ENCODE measurements at regions not wholly inside any gene's neighbourhood (a gene's known extent, or its start where the extent isn't known, plus 50 kb on each side); places are given as distances from the start of the nearest gene placed in this dataset.
"Not testable (repeated sequence)": the region's sequence is repeated elsewhere in the genome, so short reads cannot be mapped to it uniquely, and the experiment has no call there.

- DNase-seq (ENCODE audit: low spot score), result no peak
Measured at GRCh38 chr4:123674762-123675465, 278.3 kb downstream of the SPRY1 start.

GRCh38 chr4:123675567-123675966 lies 279.0 kb downstream of the SPRY1 start:
- DNase-seq (ENCODE audit: low spot score), result no peak

GRCh38 chr4:123676071-123676889 lies 279.7 kb downstream of the SPRY1 start:
- DNase-seq (ENCODE audit: low spot score), result no peak

- no peak for DNase-seq (ENCODE audit: low spot score)
Measured at GRCh38 chr4:123676890-123677229, 280.3 kb downstream of the SPRY1 start.

- DNase-seq (ENCODE audit: low spot score), result no peak
Measured at GRCh38 chr4:123682931-123683330, 286.3 kb downstream of the SPRY1 start.

GRCh38 chr4:123684937-123685336 lies 288.3 kb downstream of the SPRY1 start:
- DNase-seq (ENCODE audit: low spot score), result not testable (repeated sequence)

- not testable (repeated sequence) for DNase-seq (ENCODE audit: low spot score)
Measured at GRCh38 chr4:123695531-123695930, 298.9 kb downstream of the SPRY1 start.

- DNase-seq (ENCODE audit: low spot score), result no peak
Measured at GRCh38 chr4:123696687-123697086, 300.1 kb downstream of the SPRY1 start.

GRCh38 chr4:123698556-123698955 lies 302.0 kb downstream of the SPRY1 start:
- DNase-seq (ENCODE audit: low spot score), result no peak

GRCh38 chr4:123699880-123700771 lies 303.5 kb downstream of the SPRY1 start:
- DNase-seq (ENCODE audit: low spot score), result peak; percentile 49

- no peak for DNase-seq (ENCODE audit: low spot score)
Measured at GRCh38 chr4:123701131-123701575, 304.6 kb downstream of the SPRY1 start.

- DNase-seq (ENCODE audit: low spot score), result no peak
Measured at GRCh38 chr4:123705419-123705818, 308.8 kb downstream of the SPRY1 start.

GRCh38 chr4:123706973-123707372 lies 310.4 kb downstream of the SPRY1 start:
- DNase-seq (ENCODE audit: low spot score), result no peak

- no peak for DNase-seq (ENCODE audit: low spot score)
Measured at GRCh38 chr4:123708902-123709301, 312.3 kb downstream of the SPRY1 start.

- DNase-seq (ENCODE audit: low spot score), result no peak
Measured at GRCh38 chr4:123709336-123709735, 312.7 kb downstream of the SPRY1 start.

- no peak for DNase-seq (ENCODE audit: low spot score)
Measured at GRCh38 chr4:123731035-123731434, 334.4 kb downstream of the SPRY1 start.

GRCh38 chr4:123737156-123737555 lies 340.6 kb downstream of the SPRY1 start:
- DNase-seq (ENCODE audit: low spot score), result no peak

- no peak for DNase-seq (ENCODE audit: low spot score)
Measured at GRCh38 chr4:123739806-123740205, 343.2 kb downstream of the SPRY1 start.

GRCh38 chr4:123740236-123740635 lies 343.6 kb downstream of the SPRY1 start:
- no peak for DNase-seq (ENCODE audit: low spot score)

GRCh38 chr4:123741906-123742305 lies 345.3 kb downstream of the SPRY1 start:
- no peak for DNase-seq (ENCODE audit: low spot score)

- no peak for DNase-seq (ENCODE audit: low spot score)
Measured at GRCh38 chr4:123743848-123744247, 347.3 kb downstream of the SPRY1 start.

- peak; percentile 12 for DNase-seq (ENCODE audit: low spot score)
Measured at GRCh38 chr4:123744664-123745290, 348.2 kb downstream of the SPRY1 start.

Data from Ammon's horn (tissue), 1 donor.